ENCODE measurements at regions not wholly inside any gene's neighbourhood (a gene's known extent, or its start where the extent isn't known, plus 50 kb on each side); places are given as distances from the start of the nearest gene placed in this dataset.

GRCh38 chr6:82781620-82782204 lies 283.9 kb downstream of the UBE3D start:
- no peak for DNase-seq (ENCODE audit: low read depth, low spot score)
- Histone ChIP-seq H3K27ac (ENCODE audit: low read length) (no peak overlapping the region), H3K9me3 (ENCODE audit: control insufficient read depth, insufficient read depth, low read depth, low read length) (no peaks in the 10 kb centered on the region), H3K27me3 (ENCODE audit: control insufficient read depth, insufficient read depth, low read length) (no peaks in the 10 kb centered on the region), H3K4me1 (ENCODE audit: control insufficient read depth, insufficient read depth, low read length) (no peaks in the 10 kb centered on the region), H3K36me3 (ENCODE audit: control insufficient read depth, insufficient read depth, low read length) (no peaks in the 10 kb centered on the region), H3K4me3 (ENCODE audit: low read depth in 2 of 2, low read length in 2 of 2) (no peak overlapping the region)
- in situ Hi-C loops (cut with HindIII; ENCODE audit: low pct_unique_long_range_greater_than_20kb, low sequenced_read_pairs), result no loop called here
- no peak for TF ChIP-seq CTCF (IDR thresholded peaks at IDR 0.05)
- no peak for TF ChIP-seq POLR2AphosphoS5 (IDR thresholded peaks at IDR 0.05; ENCODE audit: low read depth, low read length)
- TF ChIP-seq SIN3A (IDR thresholded peaks at IDR 0.05; ENCODE audit: borderline replicate concordance, insufficient read depth, low read depth, low read length), result no peak
- TF ChIP-seq REST (IDR thresholded peaks at IDR 0.05; ENCODE audit: insufficient read depth in 1 of 2, low read depth in 2 of 2, low read length in 1 of 2), result no peak
- no peak for TF ChIP-seq TCF7L2 (IDR thresholded peaks at IDR 0.05; ENCODE audit: low read depth, low read length)
- POLR2A ChIA-PET, result no interaction called here
- CTCF ChIA-PET, result no interaction called here
- ATAC-seq, result no peak
- no TSS peak for BruUV-seq (replicated peaks)
- intact Hi-C loops (cut with micrococcal nuclease; ENCODE audit: unreplicated experiment), result no loop called here

GRCh38 chr6:82783587-82784236 lies 281.9 kb downstream of the UBE3D start:
- no TSS peak for BruUV-seq (replicated peaks)
- Histone ChIP-seq H3K4me3 (ENCODE audit: low read depth in 2 of 2, low read length in 2 of 2) (no peak overlapping the region), H3K27ac (ENCODE audit: low read length) (no peak overlapping the region), H3K9me3 (ENCODE audit: control insufficient read depth, insufficient read depth, low read depth, low read length) (no peaks in the 10 kb centered on the region), H3K27me3 (ENCODE audit: control insufficient read depth, insufficient read depth, low read length) (no peaks in the 10 kb centered on the region), H3K4me1 (ENCODE audit: control insufficient read depth, insufficient read depth, low read length) (no peaks in the 10 kb centered on the region), H3K36me3 (ENCODE audit: control insufficient read depth, insufficient read depth, low read length) (no peaks in the 10 kb centered on the region)
- DNase-seq (ENCODE audit: low read depth, low spot score) (no peak), ATAC-seq (peak; percentile 70; the same call in 1 of the 2 replicates)
- ChIA-PET POLR2A (no interaction called here), CTCF (no interaction called here)
- in situ Hi-C loops (cut with HindIII; ENCODE audit: low pct_unique_long_range_greater_than_20kb, low sequenced_read_pairs) (no loop called here), intact Hi-C loops (cut with micrococcal nuclease; ENCODE audit: unreplicated experiment) (no loop called here)
- no peak for TF ChIP-seq POLR2AphosphoS5 (IDR thresholded peaks at IDR 0.05; ENCODE audit: low read depth, low read length)
- TF ChIP-seq TCF7L2 (IDR thresholded peaks at IDR 0.05; ENCODE audit: low read depth, low read length), result no peak
- TF ChIP-seq CTCF (IDR thresholded peaks at IDR 0.05), result peak; percentile 42; the same call in 1 of the 2 replicates
- TF ChIP-seq REST (IDR thresholded peaks at IDR 0.05; ENCODE audit: insufficient read depth in 1 of 2, low read depth in 2 of 2, low read length in 1 of 2), result no peak
- no peak for TF ChIP-seq SIN3A (IDR thresholded peaks at IDR 0.05; ENCODE audit: borderline replicate concordance, insufficient read depth, low read depth, low read length)
